ENCODE measurements at regions not wholly inside any gene's neighbourhood (a gene's known extent, or its start where the extent isn't known, plus 50 kb on each side); places are given as distances from the start of the nearest gene placed in this dataset.

GRCh38 chr6:2535506-2535905 lies 215.2 kb downstream of the MYLK4 start:
- no peak for DNase-seq (ENCODE audit: extremely low read depth, low read depth)
- TF ChIP-seq CTCF (IDR thresholded peaks at IDR 0.05; ENCODE audit: low read depth, low read length): no peak

GRCh38 chr6:2534406-2535042 lies 216.2 kb downstream of the MYLK4 start:
- TF ChIP-seq CTCF (IDR thresholded peaks at IDR 0.05; ENCODE audit: low read depth, low read length): no peak
- DNase-seq (ENCODE audit: extremely low read depth, low read depth): no peak

- DNase-seq (ENCODE audit: extremely low read depth, low read depth): peak; percentile 45
These were observed 219.1 kb downstream of the MYLK4 start for GRCh38 chr6:2531426-2532215.

GRCh38 chr6:2529211-2529719 lies 221.5 kb downstream of the MYLK4 start:
- no peak for DNase-seq (ENCODE audit: extremely low read depth, low read depth)
- no peak for TF ChIP-seq CTCF (IDR thresholded peaks at IDR 0.05; ENCODE audit: low read depth, low read length)

More at GRCh38 chr6:2531426-2532215, 219.1 kb downstream of the MYLK4 start:
- no peak for TF ChIP-seq CTCF (IDR thresholded peaks at IDR 0.05; ENCODE audit: low read depth, low read length)

GRCh38 chr6:2528156-2528555 lies 222.6 kb downstream of the MYLK4 start:
- no peak for DNase-seq (ENCODE audit: extremely low read depth, low read depth)
- no peak for TF ChIP-seq CTCF (IDR thresholded peaks at IDR 0.05; ENCODE audit: low read depth, low read length)

GRCh38 chr6:2526766-2527165 lies 224.0 kb downstream of the MYLK4 start:
- no peak for DNase-seq (ENCODE audit: extremely low read depth, low read depth)
- TF ChIP-seq CTCF (IDR thresholded peaks at IDR 0.05; ENCODE audit: low read depth, low read length): no peak

- DNase-seq (ENCODE audit: extremely low read depth, low read depth): no peak
- peak; percentile 5; the same call in 1 of the 2 replicates for TF ChIP-seq CTCF (IDR thresholded peaks at IDR 0.05; ENCODE audit: low read depth, low read length)
These were observed 226.6 kb downstream of the MYLK4 start for GRCh38 chr6:2524090-2524489.

Measured in AG09319 (cell line).